Hepatic stellate cell (primary cell): ENCODE measurements at regions not wholly inside any gene's neighbourhood (a gene's known extent, or its start where the extent isn't known, plus 50 kb on each side); places are given as distances from the start of the nearest gene placed in this dataset.
"Not testable (repeated sequence)": the region's sequence is repeated elsewhere in the genome, so short reads cannot be mapped to it uniquely, and the experiment has no call there.

Experiments
- DNase-seq: peaks from one replicate; pipeline ENCODE4 v3.0.0; 2011; ENCODE audit warnings: low spot score

DNA sequence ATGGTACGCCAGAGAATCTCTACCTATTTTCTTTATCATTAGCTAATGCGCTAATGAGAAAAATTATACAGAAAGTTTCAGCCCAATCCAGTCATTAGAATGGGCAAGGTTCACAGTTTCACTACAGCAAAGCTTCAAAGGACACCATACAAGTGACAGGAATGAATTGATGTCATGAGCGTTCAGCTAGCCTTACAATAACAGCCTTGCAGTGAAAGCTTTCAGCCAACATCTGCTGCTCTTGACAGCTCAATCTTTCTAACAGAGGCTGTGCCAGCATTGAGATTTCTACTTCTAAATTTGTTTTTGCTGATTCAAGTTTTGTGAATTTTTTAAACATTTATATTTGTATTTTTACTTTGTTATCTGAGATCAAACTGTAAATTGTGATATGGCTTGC is 302.4 kb upstream of the FAM174A start:
- no peak for DNase-seq

DNA sequence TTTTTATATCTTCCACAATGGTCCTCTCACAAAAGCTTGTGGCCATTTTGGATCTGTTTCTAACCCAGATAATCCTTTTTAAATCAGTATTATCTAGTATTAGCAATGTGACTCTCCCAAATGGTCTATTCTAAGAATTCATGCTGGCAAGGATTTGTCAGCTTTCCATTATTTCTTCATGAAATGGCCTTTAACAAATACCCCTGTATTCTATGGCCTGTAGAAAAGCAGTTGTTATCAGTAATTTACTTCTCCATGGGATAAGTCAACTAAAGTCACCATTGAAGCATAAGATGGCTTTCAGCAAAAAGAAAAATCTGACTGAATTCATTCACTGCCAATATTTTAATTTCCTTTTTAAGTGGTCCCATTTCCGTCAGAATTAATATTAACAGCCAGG is 346.4 kb upstream of the FAM174A start:
- no peak for DNase-seq

DNA sequence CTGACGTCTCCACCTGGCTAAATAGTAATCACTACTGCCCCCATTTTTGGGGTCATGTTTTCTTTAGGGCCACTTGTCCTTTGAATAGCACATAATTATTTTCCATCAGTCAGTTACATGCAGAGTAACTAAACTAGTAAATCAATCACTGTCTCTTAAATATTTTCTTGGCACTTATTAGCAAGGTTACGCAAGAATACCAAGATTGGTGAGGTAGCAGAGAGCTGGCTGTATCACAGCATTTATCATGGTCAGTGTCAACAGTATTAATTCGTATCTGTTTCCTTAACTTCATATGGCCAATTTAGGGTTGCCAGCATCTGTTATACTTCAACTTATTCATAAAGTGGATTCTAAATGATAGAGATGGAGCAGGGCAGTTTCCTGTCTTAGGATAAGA is 346.8 kb upstream of the FAM174A start:
- DNase-seq = no peak

DNA sequence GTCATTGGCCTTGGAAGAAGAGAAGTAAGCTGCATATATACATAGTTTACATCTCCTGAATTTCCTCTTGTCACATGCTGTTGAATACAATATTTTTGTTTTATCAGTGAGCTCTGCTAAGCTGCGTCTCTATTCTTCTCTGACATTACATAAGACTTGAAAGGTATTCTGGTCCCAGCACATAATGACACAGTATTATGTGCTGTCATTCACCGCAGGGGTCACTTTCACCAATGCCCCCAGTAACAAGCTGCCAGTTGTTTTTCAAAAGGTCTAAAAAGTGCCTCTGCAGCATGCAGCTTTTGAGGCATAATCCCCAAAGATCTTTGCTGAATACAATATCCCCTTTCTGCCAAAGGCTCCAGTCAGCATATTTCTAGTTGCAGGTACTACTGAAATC is 349.0 kb upstream of the FAM174A start:
- DNase-seq = no peak

DNA sequence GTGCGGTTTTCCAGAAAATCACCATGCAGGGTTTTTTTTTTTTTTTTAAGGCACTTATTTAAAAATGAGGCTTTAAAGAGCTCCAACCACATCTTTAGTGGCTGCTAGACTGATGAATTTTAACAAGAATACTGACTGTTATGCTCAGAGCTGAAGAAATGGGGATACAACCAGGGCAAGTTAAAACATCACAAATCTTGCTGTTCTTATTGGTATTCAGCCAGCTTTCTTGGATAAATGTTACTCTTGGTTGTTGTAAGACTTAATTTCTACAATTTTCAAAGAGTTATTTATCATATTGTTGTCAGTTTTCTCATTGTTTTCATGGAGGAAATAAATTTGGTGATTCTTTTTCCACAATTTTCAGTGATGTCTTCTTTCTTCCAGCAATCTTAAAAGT is 352.8 kb upstream of the FAM174A start:
- DNase-seq = no peak

DNA sequence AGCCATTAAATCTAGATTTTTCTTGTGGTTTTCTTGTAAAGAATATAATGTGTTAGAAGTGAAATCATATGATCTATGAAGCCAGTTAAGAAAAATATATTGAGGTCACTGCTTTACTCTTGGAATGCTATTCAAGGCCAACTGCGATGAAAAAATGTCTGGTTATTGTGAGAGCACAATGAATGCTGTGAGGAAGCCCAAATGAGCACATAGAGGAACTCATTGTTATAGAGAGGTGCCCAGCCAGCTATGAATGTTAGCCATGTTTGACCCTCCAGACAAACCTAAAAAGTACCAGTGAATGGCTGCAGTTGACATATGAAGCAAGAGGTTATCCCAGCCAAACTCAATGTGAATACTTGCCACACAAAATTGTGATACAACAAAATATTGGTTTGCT is 359.8 kb upstream of the FAM174A start:
- no peak for DNase-seq

DNA sequence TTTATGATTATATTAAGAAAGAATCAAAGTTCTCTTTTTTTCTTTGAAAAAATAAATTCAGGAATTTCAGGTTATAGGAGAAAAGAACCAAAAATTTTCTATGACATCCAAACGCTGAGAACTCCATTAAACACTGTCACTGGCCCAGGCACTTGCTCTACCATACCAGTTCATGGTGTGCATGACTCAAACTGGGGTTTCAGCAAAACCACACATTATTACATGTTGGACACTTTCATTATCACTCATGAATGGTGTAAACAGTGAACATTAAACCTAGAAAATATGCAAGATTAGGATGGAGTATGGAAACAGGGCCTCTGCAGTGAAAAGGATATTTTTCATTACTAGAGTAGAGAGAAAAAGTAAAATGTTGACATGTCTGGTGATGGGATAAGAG is 369.9 kb upstream of the FAM174A start:
- DNase-seq = no peak

DNA sequence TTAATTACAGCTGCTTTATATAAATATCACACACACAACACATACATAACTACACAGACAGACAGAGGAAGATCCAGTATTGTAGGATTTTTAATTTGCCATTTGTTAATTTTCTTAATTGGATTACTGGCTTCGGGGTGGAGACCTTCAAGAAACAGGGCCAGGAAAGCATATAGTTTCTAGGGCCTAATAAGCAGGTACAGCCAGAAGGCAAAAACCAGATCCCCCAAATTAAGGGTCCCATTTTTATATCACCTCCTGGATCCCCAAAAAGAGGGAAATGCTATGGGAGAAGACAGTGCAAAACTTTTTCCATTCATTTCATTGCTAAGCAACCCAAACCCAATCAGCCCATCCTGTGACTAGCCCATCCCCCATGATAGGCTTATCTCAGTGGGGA is 373.3 kb upstream of the FAM174A start:
- no peak for DNase-seq

DNA sequence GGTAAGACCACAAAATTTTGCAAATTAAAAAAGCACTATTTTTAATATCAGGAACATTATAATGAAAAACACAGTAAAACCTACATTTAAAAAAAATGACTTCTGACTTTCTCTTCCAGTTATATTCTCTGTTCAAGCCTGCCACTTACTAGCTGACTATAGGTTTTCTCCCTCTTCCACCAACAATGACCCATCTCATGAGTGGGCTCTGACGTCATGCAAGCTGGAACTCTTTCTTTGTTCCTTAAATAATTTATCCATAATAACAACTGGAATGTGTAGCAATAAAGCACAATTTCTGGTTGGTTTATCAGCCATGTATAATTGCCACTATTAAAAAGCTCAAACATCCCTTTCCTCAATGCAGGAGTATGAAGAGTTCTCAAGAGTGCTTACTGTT is 378.1 kb upstream of the FAM174A start:
- no peak for DNase-seq

DNA sequence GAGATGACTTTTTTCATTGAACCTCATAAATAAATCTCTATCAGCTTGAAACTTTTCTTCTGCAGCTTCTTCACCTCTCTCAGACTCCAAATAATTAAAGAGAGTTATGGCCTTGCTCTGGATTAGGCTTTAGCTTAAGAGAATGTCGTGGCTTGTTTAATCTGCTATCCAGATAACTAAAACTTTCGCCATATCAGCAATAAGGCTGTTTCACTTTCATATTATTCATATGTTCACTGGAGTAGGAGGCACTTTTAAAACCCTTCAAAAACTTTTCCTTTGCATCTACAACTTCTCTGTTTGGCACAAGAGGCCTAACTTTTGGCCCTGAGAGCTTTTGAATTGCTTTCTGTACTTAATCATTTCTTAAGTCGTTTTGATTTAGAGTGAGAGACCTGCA is 386.9 kb upstream of the FAM174A start:
- DNase-seq = no peak

DNA sequence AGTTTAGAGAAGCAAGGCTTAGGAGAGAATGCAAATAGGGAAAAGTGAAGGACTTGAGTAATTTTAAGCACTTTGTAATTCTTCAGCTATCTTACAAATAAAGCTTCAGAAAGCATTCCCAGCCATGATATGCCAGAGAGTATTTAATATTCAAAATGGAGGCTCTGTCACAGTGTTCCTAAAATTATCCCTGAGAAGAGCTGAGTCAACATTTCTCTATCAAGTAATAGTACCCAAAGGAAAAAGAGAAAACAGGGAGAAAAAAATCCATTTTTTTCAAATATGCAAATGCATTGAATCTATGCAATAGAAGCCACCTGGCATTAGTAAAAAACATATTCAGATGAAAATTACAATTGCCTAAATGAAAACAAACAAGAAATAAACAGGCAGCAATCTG is 392.6 kb upstream of the FAM174A start:
- no peak for DNase-seq

DNA sequence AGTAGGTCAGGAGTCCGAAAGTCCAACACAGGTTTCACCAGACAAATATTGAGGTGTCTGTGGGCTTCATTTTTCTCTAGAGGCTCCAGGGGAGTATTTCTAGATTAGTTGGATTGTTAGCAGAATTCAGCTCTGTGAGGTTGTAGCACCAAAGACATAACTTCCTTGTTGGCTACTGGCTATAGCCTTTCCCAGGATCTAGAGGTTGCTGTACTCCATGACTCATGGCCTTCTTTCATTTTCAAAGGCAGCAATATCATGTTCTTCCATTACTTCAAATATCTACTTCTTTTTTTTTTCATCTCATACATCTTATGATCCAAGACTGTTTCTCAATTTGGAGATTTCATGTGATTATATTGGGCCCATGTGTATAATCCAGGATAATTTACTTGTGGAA is 404.0 kb upstream of the FAM174A start:
- DNase-seq = no peak

DNA sequence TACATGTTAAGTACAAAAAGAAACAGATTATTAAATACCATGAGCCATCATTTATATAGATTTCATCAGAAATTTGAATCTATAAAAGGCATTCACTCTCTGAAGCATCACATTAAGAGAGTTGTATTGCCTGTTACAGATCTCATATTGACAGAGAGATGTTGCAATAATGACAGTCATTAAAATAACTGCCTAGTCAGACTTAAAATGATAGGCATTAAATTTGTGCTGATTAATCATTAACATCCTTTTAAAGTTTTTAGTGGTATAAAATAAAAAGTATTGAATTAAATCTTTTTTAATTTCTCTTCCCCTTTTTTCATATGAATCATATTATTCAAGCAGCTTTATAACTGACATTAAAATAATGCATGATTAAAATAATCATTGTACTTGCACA is 404.9 kb upstream of the FAM174A start:
- no peak for DNase-seq

DNA sequence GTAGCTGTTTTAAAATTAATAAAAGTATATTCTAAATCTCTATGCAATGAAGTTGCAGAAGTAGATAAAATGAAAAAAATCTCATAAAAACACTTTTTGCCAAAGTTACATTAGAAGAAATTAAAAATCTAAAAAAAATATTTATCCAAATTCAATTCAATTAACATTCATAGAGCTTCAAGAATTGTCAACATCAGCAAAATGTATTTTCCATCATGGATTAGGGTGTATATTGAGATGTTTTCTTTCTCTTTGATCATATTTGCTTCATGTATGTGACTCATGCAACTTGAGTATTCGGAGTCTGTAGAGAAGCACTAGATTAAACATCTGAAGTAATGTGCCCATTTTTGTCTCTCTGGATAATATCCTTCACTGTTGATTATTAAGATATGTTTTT is 415.3 kb upstream of the FAM174A start:
- no peak for DNase-seq

DNA sequence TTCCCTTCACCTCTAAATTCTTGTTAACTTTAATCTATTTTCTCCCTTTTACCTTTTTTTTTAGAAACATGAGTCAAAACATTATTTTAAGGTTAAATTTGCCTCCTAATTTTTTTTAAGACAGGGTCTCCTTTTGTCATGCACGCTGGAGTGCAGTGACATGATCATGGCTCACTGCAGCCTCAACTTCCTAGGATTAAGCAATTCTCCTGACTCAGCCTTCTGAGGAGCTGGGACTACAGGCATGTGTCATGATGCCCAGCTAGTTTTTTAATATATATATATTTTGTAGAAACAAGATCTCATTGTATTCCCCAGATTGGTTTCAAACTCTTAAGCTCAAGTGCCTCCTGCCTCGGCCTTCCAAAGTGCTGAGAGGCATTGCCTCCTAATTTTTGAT is 424.7 kb upstream of the FAM174A start:
- no peak for DNase-seq

DNA sequence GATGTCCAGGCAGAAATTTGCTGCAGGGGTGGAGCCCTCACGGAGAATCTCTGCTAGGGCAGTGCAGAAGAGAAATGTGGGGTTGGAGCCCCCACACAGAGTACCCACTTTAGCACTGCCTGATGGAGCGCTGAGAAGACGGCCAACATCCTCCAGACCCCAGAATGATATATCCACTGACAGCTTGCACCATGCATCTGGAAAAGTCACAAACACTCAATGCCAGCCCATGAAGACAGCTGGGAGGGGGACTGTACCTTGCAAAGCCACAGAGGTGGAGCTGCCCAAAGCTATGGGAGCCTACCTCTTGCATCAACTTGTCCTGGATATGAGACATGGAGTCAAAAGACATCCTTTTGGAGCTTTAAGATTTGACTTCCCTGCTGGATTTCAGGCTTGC is 426.3 kb upstream of the FAM174A start:
- no peak for DNase-seq

DNA sequence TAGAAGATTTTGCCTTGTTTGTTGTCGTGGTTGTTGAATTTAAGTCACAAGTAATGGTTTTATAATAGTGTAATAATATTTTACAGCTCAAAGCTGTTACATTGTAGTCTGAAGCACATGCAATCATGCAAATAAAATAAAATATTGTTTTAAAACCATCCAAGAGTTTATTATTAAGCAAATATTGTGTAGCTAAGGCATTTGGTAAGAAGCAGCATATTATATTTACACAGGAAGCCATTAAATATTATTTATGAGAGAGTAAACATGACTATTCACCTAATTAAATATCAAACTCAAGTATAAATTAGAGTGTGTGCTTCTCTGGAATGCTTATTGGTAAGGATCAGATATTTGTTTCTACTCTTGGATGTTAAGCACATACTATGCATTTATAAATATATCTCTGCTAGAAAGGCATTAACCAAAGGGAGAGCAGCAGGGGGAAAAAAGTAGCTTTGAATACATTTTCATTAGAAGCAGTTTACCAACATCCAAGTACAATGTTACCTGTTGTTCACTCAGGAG is 431.5 kb upstream of the FAM174A start:
- not testable (repeated sequence) for DNase-seq

DNA sequence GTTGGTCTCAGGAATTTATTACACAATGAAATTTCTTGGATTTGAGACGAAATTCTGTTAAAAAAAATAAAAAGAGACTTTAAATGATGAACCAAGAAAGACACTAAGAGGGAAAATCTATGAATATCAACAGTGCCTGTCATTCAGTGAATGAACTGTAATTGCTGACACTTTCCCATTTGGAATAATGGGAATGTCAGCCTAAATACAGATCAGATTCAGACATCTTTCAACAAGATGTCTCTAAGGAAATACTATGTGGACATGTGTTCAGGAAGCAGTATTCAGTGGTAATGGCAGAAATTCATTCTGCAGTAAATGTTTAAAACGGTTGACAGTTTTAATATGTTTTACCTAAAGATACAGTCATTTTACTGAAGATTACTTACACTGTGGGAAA is 433.7 kb upstream of the FAM174A start:
- not testable (repeated sequence) for DNase-seq

DNA sequence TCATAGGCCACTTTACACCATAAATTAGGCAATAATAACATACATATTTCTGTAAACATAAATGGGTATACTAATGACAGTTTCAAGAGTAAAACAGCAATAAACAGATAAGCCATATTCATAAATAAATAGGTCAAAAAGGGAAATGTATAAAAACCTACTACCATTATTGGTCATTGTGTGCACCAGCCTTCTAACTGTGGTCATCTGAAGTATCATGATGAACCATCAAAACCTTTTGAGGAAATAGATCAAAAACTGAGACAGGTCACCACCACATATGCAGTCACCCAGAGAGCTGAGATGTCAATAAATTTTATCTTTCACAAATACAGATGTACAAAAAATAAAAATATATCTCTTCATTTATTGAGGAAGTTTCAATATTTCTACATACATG is 438.8 kb upstream of the FAM174A start:
- not testable (repeated sequence) for DNase-seq

DNA sequence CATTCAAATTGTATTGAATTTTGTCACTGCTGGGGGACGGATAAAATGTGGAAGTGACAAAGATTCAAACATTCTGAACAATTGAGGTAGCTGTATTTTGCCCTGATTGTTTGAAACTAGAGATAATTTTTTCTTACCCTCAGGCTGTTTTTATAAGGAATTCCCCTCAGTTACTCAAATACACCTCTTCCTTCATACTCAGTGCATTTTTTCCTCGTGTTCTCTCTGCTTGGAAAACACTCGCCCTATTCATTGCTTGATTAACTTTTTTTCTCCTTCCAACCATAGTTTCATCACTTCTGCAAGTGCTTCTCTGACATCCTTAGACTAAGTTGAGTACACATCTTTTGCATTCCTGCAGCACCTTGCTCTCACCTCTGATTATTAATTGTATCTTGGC is 454.5 kb upstream of the FAM174A start:
- not testable (repeated sequence) for DNase-seq

DNA sequence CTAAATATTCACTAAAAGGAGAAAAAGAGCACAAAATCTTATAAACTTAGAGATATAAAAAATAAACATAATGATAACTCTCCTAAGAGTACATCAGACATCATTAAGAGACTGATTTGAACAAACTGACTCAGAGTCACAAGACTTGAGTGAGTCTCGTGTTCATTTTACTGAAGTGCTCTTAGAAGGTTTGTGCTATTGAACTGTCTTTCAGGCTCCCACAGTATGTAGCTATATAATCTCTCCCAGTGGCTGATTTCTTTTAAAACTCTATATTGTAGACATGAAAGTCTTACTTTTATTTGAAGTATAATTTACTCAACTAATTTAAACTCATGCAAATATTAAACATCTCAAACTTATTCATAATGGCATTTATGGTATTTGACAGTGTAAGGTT is 456.0 kb upstream of the FAM174A start:
- DNase-seq = not testable (repeated sequence)

DNA sequence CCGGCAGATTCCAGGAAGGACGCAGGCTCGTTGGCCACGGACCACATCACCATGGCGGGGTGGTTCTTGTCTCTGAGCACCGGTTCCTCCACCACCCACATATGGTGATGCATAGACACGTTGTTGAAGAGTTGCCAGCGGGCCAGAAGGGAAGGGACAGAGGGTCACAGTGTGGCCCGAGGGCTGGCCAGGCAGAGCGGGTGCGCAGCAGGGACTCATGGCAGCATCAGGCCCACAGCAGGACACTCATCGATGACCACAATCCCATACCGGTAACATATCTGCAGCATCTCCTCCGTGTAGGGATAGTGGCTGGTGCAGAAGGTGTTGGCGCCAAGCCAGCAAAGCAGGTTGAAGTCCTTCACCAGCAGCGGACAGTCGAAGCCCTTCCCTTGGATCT is 469.2 kb upstream of the FAM174A start:
- not testable (repeated sequence) for DNase-seq

DNA sequence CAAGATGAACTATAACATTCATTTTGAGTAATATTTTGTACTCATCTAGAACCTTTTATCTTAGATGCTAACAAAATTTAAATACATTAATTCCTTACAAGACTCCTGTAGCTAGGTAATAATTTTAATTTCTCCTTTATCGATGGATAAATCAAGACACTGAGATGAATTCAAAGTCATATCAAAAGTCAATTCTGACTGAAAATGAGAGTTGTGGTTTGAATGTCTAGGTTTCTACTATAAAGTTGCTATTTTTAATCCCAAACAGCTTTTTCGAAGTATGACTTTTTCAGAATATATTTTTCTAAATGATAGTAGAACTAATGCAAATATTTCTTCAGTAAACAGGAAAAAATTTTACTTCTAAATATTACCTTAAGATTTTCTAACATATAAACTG is 491.7 kb upstream of the FAM174A start:
- DNase-seq = no peak

DNA sequence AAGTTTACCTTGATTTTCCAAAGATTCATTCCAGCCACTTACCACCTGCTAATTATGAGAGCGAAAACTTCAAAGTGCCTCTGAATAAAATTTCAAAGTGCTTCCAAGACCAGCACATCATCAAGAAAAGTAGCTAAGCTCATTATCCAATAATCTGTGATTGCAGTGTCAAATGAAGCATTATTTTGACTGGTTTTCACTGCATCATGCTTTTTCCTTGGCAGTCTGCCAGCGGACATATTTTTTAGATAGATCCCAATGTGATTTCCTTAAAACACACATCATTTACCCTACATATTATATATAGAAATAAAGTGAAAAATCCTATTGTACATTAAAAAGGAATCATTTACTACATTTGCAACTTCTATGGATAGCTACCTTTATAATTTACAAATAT is 508.6 kb upstream of the FAM174A start:
- DNase-seq = no peak

DNA sequence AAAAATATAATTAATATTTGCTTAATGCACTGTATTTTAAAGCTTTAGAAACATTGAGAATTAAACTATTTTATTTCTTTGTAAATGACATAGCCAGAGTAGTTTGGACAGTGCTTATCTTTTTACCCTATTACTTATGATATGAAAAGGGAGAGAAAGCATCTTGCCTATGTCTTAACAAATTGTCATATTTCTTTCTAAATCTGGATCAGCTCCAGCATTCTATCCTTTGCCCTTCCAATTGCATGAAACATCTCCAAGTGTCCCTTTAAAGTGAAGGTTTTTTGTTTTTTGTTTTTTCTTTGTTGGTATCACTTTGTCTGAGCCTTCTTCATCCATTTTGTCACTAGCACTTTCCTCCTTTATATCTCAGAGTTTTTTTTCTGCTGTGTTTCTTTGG is 511.6 kb upstream of the FAM174A start:
- DNase-seq = no peak
